CD4-positive, alpha-beta T cell (primary cell): ENCODE measurements at regions not wholly inside any gene's neighbourhood (a gene's known extent, or its start where the extent isn't known, plus 50 kb on each side); places are given as distances from the start of the nearest gene placed in this dataset.

Source experiments
- ATAC-seq: fragments of 200-7000 bp; cut with Tn5 transposase; one replicate; pipeline ENCODE4 v1.10.0; 2022; ENCODE audit warnings: mild to moderate bottlenecking; ENCODE audit not compliant: poor library complexity
- CTCF ChIA-PET: fragments of 350-600 bp; sonication (Branson Sonifier 250); formaldehyde crosslinking; loops from one replicate; lab custom pipeline; 2021; ENCODE audit warnings: antibody characterized with exemption, inconsistent platforms; lab: Charles Lee
- POLR2A ChIA-PET: fragments of 350-600 bp; sonication (Branson Sonifier 250); formaldehyde crosslinking; loops from one replicate; lab custom pipeline; 2021; ENCODE audit warnings: antibody characterized with exemption, inconsistent platforms; lab: Charles Lee
- DNase-seq, 14 experiments: peaks; one replicate each; pipeline ENCODE4 v3.0.0-alpha.2; 2013 to 2020; ENCODE audit warnings: mixed read lengths in 2 of 14
- H3K27ac ChIP-seq, 2 donors: one replicate each; pipeline versions ENCODE4 v1.5.1 to v1.7.0; 2013; ENCODE audit warnings: low read length in 2 of 2, low read depth in 1 of 2, mild to moderate bottlenecking in 1 of 2
- H3K27me3 ChIP-seq, 2 experiments: 1 replicate in 1 of 2; 2 replicates in 1 of 2; pipeline versions ENCODE4 v1.6.1 to v1.7.0; 2013; ENCODE audit warnings: low read length in 2 of 2, control low read depth in 1 of 2, mild to moderate bottlenecking in 1 of 2, moderate library complexity in 1 of 2; ENCODE audit not compliant: insufficient read depth in 2 of 2, control insufficient read depth in 1 of 2
- H3K36me3 ChIP-seq: one replicate; pipeline ENCODE4 v1.6.1; 2013; ENCODE audit warnings: low read length, control low read depth; ENCODE audit not compliant: insufficient read depth
- H3K4me1 ChIP-seq: one replicate; pipeline ENCODE4 v1.6.1; 2013; ENCODE audit warnings: low read length, control low read depth; ENCODE audit not compliant: insufficient read depth
- H3K4me3 ChIP-seq: one replicate; pipeline ENCODE4 v1.5.1; 2013; ENCODE audit warnings: mild to moderate bottlenecking, low read length, moderate library complexity
- H3K9me3 ChIP-seq, 2 experiments: 1 replicate in 1 of 2; 2 replicates in 1 of 2; pipeline versions ENCODE4 v1.6.1 to v1.7.0; 2013; ENCODE audit warnings: low read length in 2 of 2, mild to moderate bottlenecking in 2 of 2, control low read depth in 1 of 2, moderate library complexity in 1 of 2; ENCODE audit not compliant: control insufficient read depth in 1 of 2, insufficient read depth in 1 of 2
- H3K27ac Mint-ChIP-seq: one replicate; pipeline ENCODE4 v1.8.0; 2020; ENCODE audit warnings: mixed read lengths
- H3K27me3 Mint-ChIP-seq: one replicate; pipeline ENCODE4 v1.8.0; 2021; ENCODE audit warnings: mixed read lengths
- H3K36me3 Mint-ChIP-seq: one replicate; pipeline ENCODE4 v1.8.0; 2021; ENCODE audit warnings: low read depth, mixed read lengths
- H3K4me1 Mint-ChIP-seq: one replicate; pipeline ENCODE4 v1.8.0; 2021; ENCODE audit warnings: low read depth, mixed read lengths
- H3K4me3 Mint-ChIP-seq: one replicate; pipeline ENCODE4 v1.8.0; 2020; ENCODE audit warnings: mild to moderate bottlenecking, mixed read lengths
- H3K9me3 Mint-ChIP-seq: one replicate; pipeline ENCODE4 v1.8.0; 2020; ENCODE audit warnings: mixed read lengths
- CTCF ChIP-seq: fragments of 200-600 bp; IDR thresholded peaks from one replicate; pipeline ENCODE4 v1.8.0; 2022; ENCODE audit warnings: antibody characterized with exemption, mild to moderate bottlenecking
- intact Hi-C, 2 experiments: fragments of 100-400 bp; cut with DNase I in 1 of 2; cut with micrococcal nuclease in 1 of 2; formaldehyde crosslinking; loops; one replicate each; pipeline versions ENCODE4 v1.15.1 to v1.9.0; 2023 to 2025; cut with DNase I, micrococcal nuclease

- Mint-ChIP-seq H3K4me3 (no peak overlapping the region), H3K9me3 (no peaks in the 10 kb centered on the region), H3K4me1 (no peaks in the 10 kb centered on the region), H3K27ac (no peak overlapping the region), H3K36me3 (no peaks in the 10 kb centered on the region), H3K27me3 (no peaks in the 10 kb centered on the region)
- H3K4me1 ChIP-seq = no peaks in the 10 kb centered on the region
- H3K9me3 ChIP-seq = no peaks in the 10 kb centered on the region
- intact Hi-C loops = no loop called here
- H3K4me3 ChIP-seq = no peak overlapping the region
- ChIA-PET POLR2A (no interaction called here), CTCF (no interaction called here)
- no peak for TF ChIP-seq CTCF
- H3K27me3 ChIP-seq = peaks cover 0 to 6% of the 10 kb centered on the region in 2 experiments
- DNase-seq = no peak
- no peaks in the 10 kb centered on the region for H3K36me3 ChIP-seq
- no peak overlapping the region for H3K27ac ChIP-seq
- ATAC-seq = no peak
These were observed 143.0 kb downstream of the GPBP1 start for GRCh38 chr5:57316798-57317327.

- intact Hi-C loops = no loop called here
- no peak overlapping the region for H3K4me3 Mint-ChIP-seq
- ChIA-PET POLR2A (no interaction called here), CTCF (no interaction called here)
- H3K36me3 Mint-ChIP-seq = no peaks in the 10 kb centered on the region
- Histone ChIP-seq H3K27me3 (peaks cover 0 to 6% of the 10 kb centered on the region in 2 experiments), H3K36me3 (no peaks in the 10 kb centered on the region), H3K4me3 (no peak overlapping the region), H3K27ac (no peak overlapping the region), H3K9me3 (no peaks in the 10 kb centered on the region), H3K4me1 (no peaks in the 10 kb centered on the region)
- ATAC-seq = no peak
- H3K27ac Mint-ChIP-seq = no peak overlapping the region
- H3K4me1 Mint-ChIP-seq = no peaks in the 10 kb centered on the region
- H3K9me3 Mint-ChIP-seq = no peaks in the 10 kb centered on the region
- TF ChIP-seq CTCF = no peak
- DNase-seq = no peak
- H3K27me3 Mint-ChIP-seq = no peaks in the 10 kb centered on the region
These were observed 142.1 kb downstream of the GPBP1 start for GRCh38 chr5:57315941-57316340.
